CD14-positive monocyte (primary cell): ENCODE measurements at regions not wholly inside any gene's neighbourhood (a gene's known extent, or its start where the extent isn't known, plus 50 kb on each side); places are given as distances from the start of the nearest gene placed in this dataset.

ENCODE experiments used
- DNase-seq, 3 donors: peaks; one replicate each; pipeline ENCODE4 v3.0.0-alpha.2; 2011 to 2022
- H2AFZ ChIP-seq: 2 replicates; pipeline ENCODE4 v1.6.0; 2012; ENCODE audit warnings: mild to moderate bottlenecking, low read depth, low read length, inconsistent platforms; ENCODE audit not compliant: insufficient read depth, poor library complexity, severe bottlenecking
- H3K27ac ChIP-seq, 2 donors: 1 replicate in 1 of 2; 2 replicates in 1 of 2; pipeline ENCODE4 v1.5.1; 2012 to 2013; ENCODE audit warnings: low read length in 2 of 2, control low read depth in 1 of 2, inconsistent platforms in 1 of 2, low read depth in 1 of 2, mild to moderate bottlenecking in 1 of 2
- H3K27me3 ChIP-seq, 2 donors: one replicate each; pipeline versions ENCODE4 v1.6.0 to v1.6.1; 2011 to 2013; ENCODE audit warnings: low read length in 2 of 2; ENCODE audit not compliant: control insufficient read depth in 2 of 2, insufficient read depth in 2 of 2
- H3K36me3 ChIP-seq, 2 donors: replicated peaks in 1 of 2; 1 replicate in 1 of 2; 2 replicates in 1 of 2; pipeline versions ENCODE4 v1.5.1 to v1.6.1; 2012 to 2013; ENCODE audit warnings: low read length in 2 of 2, control low read depth in 1 of 2, inconsistent platforms in 1 of 2, mild to moderate bottlenecking in 1 of 2; ENCODE audit not compliant: insufficient read depth in 2 of 2, control insufficient read depth in 1 of 2
- H3K4me1 ChIP-seq, 2 donors: 1 replicate in 1 of 2; 2 replicates in 1 of 2; pipeline versions ENCODE4 v1.5.1 to v1.6.1; 2012 to 2013; ENCODE audit warnings: low read length in 2 of 2, control low read depth in 1 of 2, inconsistent platforms in 1 of 2, mild to moderate bottlenecking in 1 of 2, moderate library complexity in 1 of 2; ENCODE audit not compliant: insufficient read depth in 2 of 2, control insufficient read depth in 1 of 2
- H3K4me2 ChIP-seq: replicated peaks from 2 replicates; pipeline ENCODE3; 2012; ENCODE audit warnings: low read length, moderate library complexity, mild to moderate bottlenecking; ENCODE audit not compliant: poor library complexity, severe bottlenecking; ENCODE audit errors: extremely low read depth
- H3K4me3 ChIP-seq, 3 experiments: fragments of 200-600 bp in 1 of 3; sonication (generic) in 1 of 3; replicated peaks in 1 of 3; 1 replicate in 2 of 3; 2 replicates in 1 of 3; pipeline ENCODE4 v1.5.1; 2011 to 2013; ENCODE audit warnings: low read length in 3 of 3, mild to moderate bottlenecking in 3 of 3, control low read depth in 2 of 3, low read depth in 2 of 3, inconsistent platforms in 1 of 3, moderate library complexity in 1 of 3
- H3K79me2 ChIP-seq: 2 replicates; pipeline ENCODE4 v1.6.0; 2012; ENCODE audit warnings: mild to moderate bottlenecking, control low read depth, inconsistent platforms, low read length, moderate library complexity; ENCODE audit not compliant: insufficient read depth
- H3K9ac ChIP-seq: 2 replicates; pipeline ENCODE4 v1.6.0; 2017; ENCODE audit warnings: low read length, mild to moderate bottlenecking; ENCODE audit not compliant: insufficient read depth, poor library complexity, severe bottlenecking
- H3K9me3 ChIP-seq, 2 donors: replicated peaks in 1 of 2; 1 replicate in 1 of 2; 2 replicates in 1 of 2; pipeline versions ENCODE4 v1.5.1 to v1.6.1; 2012 to 2013; ENCODE audit warnings: low read length in 2 of 2, control low read depth in 1 of 2; ENCODE audit not compliant: control insufficient read depth in 1 of 2, insufficient read depth in 1 of 2
- H4K20me1 ChIP-seq: 2 replicates; pipeline ENCODE4 v1.6.0; 2012; ENCODE audit warnings: mild to moderate bottlenecking, low read length, control low read depth, moderate library complexity; ENCODE audit not compliant: insufficient read depth
- H3K27ac Mint-ChIP-seq, 7 donors: one replicate each; pipeline ENCODE4 v1.8.0; 2020; ENCODE audit warnings: mild to moderate bottlenecking in 7 of 7, mixed read lengths in 7 of 7, moderate library complexity in 6 of 7, inconsistent platforms in 2 of 7
- H3K27me3 Mint-ChIP-seq, 3 donors: one replicate each; pipeline ENCODE4 v1.8.0; 2021 to 2022; ENCODE audit warnings: low read depth in 3 of 3, mild to moderate bottlenecking in 3 of 3, mixed read lengths in 3 of 3, moderate library complexity in 3 of 3, inconsistent platforms in 1 of 3
- H3K36me3 Mint-ChIP-seq, 2 donors: one replicate each; pipeline ENCODE4 v1.8.0; 2020; ENCODE audit warnings: mixed read lengths in 2 of 2, inconsistent platforms in 1 of 2, mild to moderate bottlenecking in 1 of 2
- H3K4me1 Mint-ChIP-seq: one replicate; pipeline ENCODE4 v1.8.0; 2020; ENCODE audit warnings: mild to moderate bottlenecking, mixed read lengths
- H3K4me3 Mint-ChIP-seq, 2 donors: one replicate each; pipeline ENCODE4 v1.8.0; 2020; ENCODE audit warnings: mild to moderate bottlenecking in 2 of 2, mixed read lengths in 2 of 2, moderate library complexity in 1 of 2
- H3K9me3 Mint-ChIP-seq, 7 donors: one replicate each; pipeline ENCODE4 v1.8.0; 2020 to 2022; ENCODE audit warnings: mixed read lengths in 7 of 7, mild to moderate bottlenecking in 6 of 7, moderate library complexity in 6 of 7, inconsistent platforms in 2 of 7
- CTCF ChIP-seq: fragments of 200-600 bp; IDR thresholded peaks from one replicate; pipeline ENCODE4 v1.8.0; 2022; ENCODE audit warnings: antibody characterized with exemption, mild to moderate bottlenecking
- WGBS: methylation state at CpG from one replicate; pipeline ENCODE4 v1.1.5; 2013; ENCODE audit warnings: missing lambda C conversion rate; ENCODE audit not compliant: insufficient coverage; 5-methylcytosine and 5-hydroxymethylcytosine counted together
- intact Hi-C, 2 donors: fragments of 100-400 bp; cut with micrococcal nuclease; formaldehyde crosslinking; loops; one replicate each; pipeline versions ENCODE4 v1.15.0 to v1.15.1; 2023

- Histone ChIP-seq H3K4me3 (no peak overlapping the region), H3K79me2 (no peaks in the 10 kb centered on the region), H3K9me3 (no peaks in the 10 kb centered on the region), H3K9ac (no peak overlapping the region), H3K36me3 (no peaks in the 10 kb centered on the region), H3K27me3 (no peaks in the 10 kb centered on the region), H4K20me1 (no peaks in the 10 kb centered on the region), H3K4me1 (peaks cover 0 to 10% of the 10 kb centered on the region in 2 donors), H3K4me2 (no peak overlapping the region), H3K27ac (no peak overlapping the region), H2AFZ (no peak overlapping the region)
- WGBS = 77% methylated on average over 7 of the region's 13 CpGs
- peak in 2 of 3 donors; percentile 6 to 35 for DNase-seq
- peak overlapping the region in 1 of 2 donors; percentile 36 for H3K4me3 Mint-ChIP-seq
- H3K36me3 Mint-ChIP-seq = no peaks in the 10 kb centered on the region
- H3K27ac Mint-ChIP-seq = no peak overlapping the region
- peaks cover 7% of the 10 kb centered on the region for H3K4me1 Mint-ChIP-seq
- TF ChIP-seq CTCF = peak; percentile 65
- H3K9me3 Mint-ChIP-seq = no peaks in the 10 kb centered on the region
- peaks cover 12 to 18% (median 15%) of the 10 kb centered on the region in 3 donors for H3K27me3 Mint-ChIP-seq
- intact Hi-C loops = loop anchor here in 1 of 2 donors (5.0 kb wide), 1 partner anchor 175 kb away; no protein-coding TSS in a partner anchor
These were observed 51.8 kb upstream of the FAM89A start for GRCh38 chr1:231091831-231092301.

GRCh38 chr1:231091415-231091814, 51.4 kb upstream of the FAM89A start:
- Mint-ChIP-seq H3K27me3 (peaks cover 12 to 15% (median 14%) of the 10 kb centered on the region in 3 donors), H3K4me1 (peaks cover 7% of the 10 kb centered on the region), H3K9me3 (no peaks in the 10 kb centered on the region), H3K4me3 (no peak overlapping the region), H3K36me3 (no peaks in the 10 kb centered on the region), H3K27ac (no peak overlapping the region)
- no peak overlapping the region for H3K27ac ChIP-seq
- peaks cover 0 to 10% of the 10 kb centered on the region in 2 donors for H3K4me1 ChIP-seq
- H3K9ac ChIP-seq = no peak overlapping the region
- intact Hi-C loops = loop anchor here in 1 of 2 donors (5.0 kb wide), 1 partner anchor 174 kb away; no protein-coding TSS in a partner anchor
- no peaks in the 10 kb centered on the region for H3K36me3 ChIP-seq
- no peak overlapping the region for H3K4me3 ChIP-seq
- no peaks in the 10 kb centered on the region for H4K20me1 ChIP-seq
- H3K9me3 ChIP-seq = no peaks in the 10 kb centered on the region
- TF ChIP-seq CTCF = no peak
- no peak overlapping the region for H3K4me2 ChIP-seq
- H3K27me3 ChIP-seq = no peaks in the 10 kb centered on the region
- whole genome bisulfite sequencing = 100% methylated on average over 1 of the region's 6 CpGs
- no peak for DNase-seq
- H2AFZ ChIP-seq = no peak overlapping the region
- H3K79me2 ChIP-seq = no peaks in the 10 kb centered on the region
